ENCODE measurements at regions not wholly inside any gene's neighbourhood (a gene's known extent, or its start where the extent isn't known, plus 50 kb on each side); places are given as distances from the start of the nearest gene placed in this dataset.

- no peak for FAIRE-seq
- no peak for DNase-seq (ENCODE audit: insufficient read length)
- TF ChIP-seq TAF1 (IDR thresholded peaks at IDR 0.05; ENCODE audit: borderline replicate concordance, low read depth, low read length) (no peak), POLR2AphosphoS5 (IDR thresholded peaks at IDR 0.05; ENCODE audit: low read depth, low read length) (no peak), POLR2A (IDR thresholded peaks at IDR 0.05; ENCODE audit: low read depth, low read length) (no peak)
These were observed 953.4 kb downstream of the ANKRD7 start for GRCh38 chr7:119177863-119178262.

GRCh38 chr7:119184124-119184788 is 959.8 kb downstream of the ANKRD7 start:
- DNase-seq (ENCODE audit: insufficient read length) (no peak), FAIRE-seq (no peak)
- TF ChIP-seq TAF1 (IDR thresholded peaks at IDR 0.05; ENCODE audit: borderline replicate concordance, low read depth, low read length): no peak
- no peak for TF ChIP-seq POLR2AphosphoS5 (IDR thresholded peaks at IDR 0.05; ENCODE audit: low read depth, low read length)
- no peak for TF ChIP-seq POLR2A (IDR thresholded peaks at IDR 0.05; ENCODE audit: low read depth, low read length)

- DNase-seq (ENCODE audit: insufficient read length): no peak
These were observed 971.7 kb downstream of the ANKRD7 start for GRCh38 chr7:119196183-119196582.

GRCh38 chr7:119197172-119197876 is 972.8 kb downstream of the ANKRD7 start:
- no peak for TF ChIP-seq POLR2A (IDR thresholded peaks at IDR 0.05; ENCODE audit: low read depth, low read length)
- no peak for TF ChIP-seq POLR2AphosphoS5 (IDR thresholded peaks at IDR 0.05; ENCODE audit: low read depth, low read length)
- no peak for TF ChIP-seq TAF1 (IDR thresholded peaks at IDR 0.05; ENCODE audit: borderline replicate concordance, low read depth, low read length)
- FAIRE-seq: no peak
- no peak for DNase-seq (ENCODE audit: insufficient read length)

More at GRCh38 chr7:119196183-119196582, 971.7 kb downstream of the ANKRD7 start:
- TF ChIP-seq POLR2A (IDR thresholded peaks at IDR 0.05; ENCODE audit: low read depth, low read length) (no peak), POLR2AphosphoS5 (IDR thresholded peaks at IDR 0.05; ENCODE audit: low read depth, low read length) (no peak), TAF1 (IDR thresholded peaks at IDR 0.05; ENCODE audit: borderline replicate concordance, low read depth, low read length) (no peak)
- no peak for FAIRE-seq

- TF ChIP-seq POLR2AphosphoS5 (IDR thresholded peaks at IDR 0.05; ENCODE audit: low read depth, low read length) (no peak), POLR2A (IDR thresholded peaks at IDR 0.05; ENCODE audit: low read depth, low read length) (no peak), TAF1 (IDR thresholded peaks at IDR 0.05; ENCODE audit: borderline replicate concordance, low read depth, low read length) (no peak)
- FAIRE-seq: peak; percentile 63
- peak; percentile 0 for DNase-seq (ENCODE audit: insufficient read length)
These were observed 973.5 kb downstream of the ANKRD7 start for GRCh38 chr7:119197877-119198527.

GRCh38 chr7:119219663-119220062 is 995.2 kb downstream of the ANKRD7 start:
- no peak for DNase-seq (ENCODE audit: insufficient read length)
- FAIRE-seq: no peak
- TF ChIP-seq POLR2AphosphoS5 (IDR thresholded peaks at IDR 0.05; ENCODE audit: low read depth, low read length) (no peak), TAF1 (IDR thresholded peaks at IDR 0.05; ENCODE audit: borderline replicate concordance, low read depth, low read length) (no peak), POLR2A (IDR thresholded peaks at IDR 0.05; ENCODE audit: low read depth, low read length) (no peak)

- DNase-seq (ENCODE audit: insufficient read length): no peak
- no peak for TF ChIP-seq TAF1 (IDR thresholded peaks at IDR 0.05; ENCODE audit: borderline replicate concordance, low read depth, low read length)
- FAIRE-seq: no peak
These were observed 999.4 kb downstream of the ANKRD7 start for GRCh38 chr7:119223930-119224329.

GRCh38 chr7:119228482-119228881 is 1004.0 kb downstream of the ANKRD7 start:
- DNase-seq (ENCODE audit: insufficient read length) (no peak), FAIRE-seq (no peak)
- TF ChIP-seq POLR2A (IDR thresholded peaks at IDR 0.05; ENCODE audit: low read depth, low read length) (no peak), TAF1 (IDR thresholded peaks at IDR 0.05; ENCODE audit: borderline replicate concordance, low read depth, low read length) (no peak), POLR2AphosphoS5 (IDR thresholded peaks at IDR 0.05; ENCODE audit: low read depth, low read length) (no peak)

- DNase-seq (ENCODE audit: insufficient read length) (no peak), FAIRE-seq (no peak)
- TF ChIP-seq POLR2AphosphoS5 (IDR thresholded peaks at IDR 0.05; ENCODE audit: low read depth, low read length) (no peak), TAF1 (IDR thresholded peaks at IDR 0.05; ENCODE audit: borderline replicate concordance, low read depth, low read length) (no peak), POLR2A (IDR thresholded peaks at IDR 0.05; ENCODE audit: low read depth, low read length) (no peak)
These were observed 1007.6 kb downstream of the ANKRD7 start for GRCh38 chr7:119232091-119232490.

- TF ChIP-seq POLR2AphosphoS5 (IDR thresholded peaks at IDR 0.05; ENCODE audit: low read depth, low read length): no peak
- TF ChIP-seq POLR2A (IDR thresholded peaks at IDR 0.05; ENCODE audit: low read depth, low read length): no peak
- TF ChIP-seq TAF1 (IDR thresholded peaks at IDR 0.05; ENCODE audit: borderline replicate concordance, low read depth, low read length): no peak
- FAIRE-seq: no peak
- no peak for DNase-seq (ENCODE audit: insufficient read length)
These were observed 1008.5 kb downstream of the ANKRD7 start for GRCh38 chr7:119233015-119233414.

- TF ChIP-seq TAF1 (IDR thresholded peaks at IDR 0.05; ENCODE audit: borderline replicate concordance, low read depth, low read length): no peak
- TF ChIP-seq POLR2A (IDR thresholded peaks at IDR 0.05; ENCODE audit: low read depth, low read length): no peak
- no peak for TF ChIP-seq POLR2AphosphoS5 (IDR thresholded peaks at IDR 0.05; ENCODE audit: low read depth, low read length)
- FAIRE-seq (no peak), DNase-seq (ENCODE audit: insufficient read length) (no peak)
These were observed 1020.0 kb upstream of the KCND2 start for GRCh38 chr7:119252962-119253361.

- no peak for FAIRE-seq
- DNase-seq (ENCODE audit: insufficient read length): no peak
- no peak for TF ChIP-seq TAF1 (IDR thresholded peaks at IDR 0.05; ENCODE audit: borderline replicate concordance, low read depth, low read length)
- TF ChIP-seq POLR2A (IDR thresholded peaks at IDR 0.05; ENCODE audit: low read depth, low read length): no peak
- TF ChIP-seq POLR2AphosphoS5 (IDR thresholded peaks at IDR 0.05; ENCODE audit: low read depth, low read length): no peak
These were observed 1018.2 kb upstream of the KCND2 start for GRCh38 chr7:119254742-119255141.

Measured in GM12892 (cell line).